ENCODE measurements at regions not wholly inside any gene's neighbourhood (a gene's known extent, or its start where the extent isn't known, plus 50 kb on each side); places are given as distances from the start of the nearest gene placed in this dataset.

DNA sequence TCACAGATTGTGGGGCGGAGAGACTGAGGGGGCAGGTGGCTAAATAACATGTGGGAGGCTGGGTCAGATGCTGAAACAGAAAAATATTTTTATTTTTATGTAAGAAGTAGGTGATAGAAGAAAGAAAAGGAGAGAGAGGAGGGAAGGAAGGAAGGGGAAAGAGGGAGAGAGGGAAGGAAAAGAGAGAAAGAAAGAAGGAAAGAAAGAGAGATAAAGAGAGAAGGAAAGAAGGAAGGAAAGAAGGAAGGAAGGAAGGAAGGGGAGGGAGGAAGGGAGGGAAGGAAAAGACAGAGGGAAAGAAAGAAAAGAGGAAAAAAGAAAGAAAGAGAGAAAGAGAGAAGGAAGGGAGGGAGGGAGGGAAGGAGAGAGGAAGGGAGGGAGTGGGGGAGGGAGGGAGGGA lies 224.9 kb downstream of the UQCRFS1 start:
- TF ChIP-seq, protein P1, sequence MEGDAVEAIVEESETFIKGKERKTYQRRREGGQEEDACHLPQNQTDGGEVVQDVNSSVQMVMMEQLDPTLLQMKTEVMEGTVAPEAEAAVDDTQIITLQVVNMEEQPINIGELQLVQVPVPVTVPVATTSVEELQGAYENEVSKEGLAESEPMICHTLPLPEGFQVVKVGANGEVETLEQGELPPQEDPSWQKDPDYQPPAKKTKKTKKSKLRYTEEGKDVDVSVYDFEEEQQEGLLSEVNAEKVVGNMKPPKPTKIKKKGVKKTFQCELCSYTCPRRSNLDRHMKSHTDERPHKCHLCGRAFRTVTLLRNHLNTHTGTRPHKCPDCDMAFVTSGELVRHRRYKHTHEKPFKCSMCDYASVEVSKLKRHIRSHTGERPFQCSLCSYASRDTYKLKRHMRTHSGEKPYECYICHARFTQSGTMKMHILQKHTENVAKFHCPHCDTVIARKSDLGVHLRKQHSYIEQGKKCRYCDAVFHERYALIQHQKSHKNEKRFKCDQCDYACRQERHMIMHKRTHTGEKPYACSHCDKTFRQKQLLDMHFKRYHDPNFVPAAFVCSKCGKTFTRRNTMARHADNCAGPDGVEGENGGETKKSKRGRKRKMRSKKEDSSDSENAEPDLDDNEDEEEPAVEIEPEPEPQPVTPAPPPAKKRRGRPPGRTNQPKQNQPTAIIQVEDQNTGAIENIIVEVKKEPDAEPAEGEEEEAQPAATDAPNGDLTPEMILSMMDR (IDR thresholded peaks at IDR 0.05), result no peak
- CTCF ChIA-PET, result no interaction called here
- DNase-seq (no peak), ATAC-seq (no peak)
- no peak overlapping the region for H3K27ac Mint-ChIP-seq
- no peaks in the 10 kb centered on the region for H3K36me3 Mint-ChIP-seq (ENCODE audit: low read depth)
- intact Hi-C loops (cut with micrococcal nuclease), result no loop called here
- H3K27me3 Mint-ChIP-seq, result no peaks in the 10 kb centered on the region
- H3K4me3 Mint-ChIP-seq, result no peak overlapping the region
- no peaks in the 10 kb centered on the region for H3K4me1 Mint-ChIP-seq (ENCODE audit: low read depth)
- H3K9me3 Mint-ChIP-seq, result peaks cover 3% of the 10 kb centered on the region
- POLR2A ChIA-PET, result no interaction called here

DNA sequence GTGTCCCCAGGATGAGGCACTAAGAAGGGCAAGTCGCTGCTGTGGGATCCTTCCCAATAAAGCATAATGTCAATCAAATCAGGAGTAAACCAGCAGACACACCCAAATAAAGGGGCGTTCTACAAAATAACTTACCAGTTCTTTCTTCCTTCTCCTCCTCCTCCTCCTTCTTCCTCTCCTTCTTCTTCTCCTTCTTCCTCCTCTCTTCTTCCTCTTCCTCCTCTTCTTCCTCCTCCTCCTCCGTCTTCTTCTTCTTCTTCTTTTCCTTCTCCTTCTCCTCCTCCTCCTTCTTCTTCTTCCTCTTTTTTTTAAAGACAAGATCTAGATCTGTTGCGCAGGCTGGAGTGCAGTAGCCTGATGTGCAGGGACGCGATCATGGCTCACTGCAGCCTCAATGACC lies 225.8 kb downstream of the UQCRFS1 start:
- DNase-seq (no peak), ATAC-seq (no peak)
- H3K27me3 Mint-ChIP-seq, result no peaks in the 10 kb centered on the region
- H3K9me3 Mint-ChIP-seq, result no peaks in the 10 kb centered on the region
- H3K4me3 Mint-ChIP-seq, result no peak overlapping the region
- ChIA-PET CTCF (no interaction called here), POLR2A (no interaction called here)
- TF ChIP-seq, protein P1 (IDR thresholded peaks at IDR 0.05), result no peak
- no peak overlapping the region for H3K27ac Mint-ChIP-seq
- H3K4me1 Mint-ChIP-seq (ENCODE audit: low read depth), result no peaks in the 10 kb centered on the region
- H3K36me3 Mint-ChIP-seq (ENCODE audit: low read depth), result no peaks in the 10 kb centered on the region
- intact Hi-C loops (cut with micrococcal nuclease), result no loop called here

DNA sequence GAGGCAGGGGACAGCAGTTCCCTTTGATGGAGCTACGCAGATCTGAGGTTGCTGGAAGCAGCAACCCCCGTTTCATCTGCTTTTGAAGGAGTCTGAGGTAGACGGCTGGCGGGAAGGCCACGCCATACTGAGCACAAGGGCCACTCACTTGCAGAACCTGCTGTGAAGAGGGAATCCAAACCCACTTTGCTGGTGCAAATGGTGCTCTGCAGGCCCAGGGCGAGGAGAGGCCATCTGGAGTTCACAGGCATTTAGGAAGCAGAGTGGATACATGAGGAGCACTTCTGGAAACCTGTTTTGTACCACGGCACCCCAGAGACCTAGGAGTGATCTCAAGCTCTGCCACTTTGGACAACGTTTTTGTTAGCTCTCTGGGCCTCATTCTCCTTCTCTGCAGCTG lies 227.8 kb downstream of the UQCRFS1 start:
- CTCF ChIA-PET, result no interaction called here
- no peak overlapping the region for H3K4me3 Mint-ChIP-seq
- no peaks in the 10 kb centered on the region for H3K4me1 Mint-ChIP-seq (ENCODE audit: low read depth)
- H3K27me3 Mint-ChIP-seq, result peaks cover 3% of the 10 kb centered on the region
- ATAC-seq (no peak), DNase-seq (no peak)
- H3K9me3 Mint-ChIP-seq, result no peaks in the 10 kb centered on the region
- intact Hi-C loops (cut with micrococcal nuclease), result no loop called here
- no peak overlapping the region for H3K27ac Mint-ChIP-seq
- POLR2A ChIA-PET, result no interaction called here
- no peaks in the 10 kb centered on the region for H3K36me3 Mint-ChIP-seq (ENCODE audit: low read depth)
- TF ChIP-seq, protein P1 (IDR thresholded peaks at IDR 0.05), result no peak

DNA sequence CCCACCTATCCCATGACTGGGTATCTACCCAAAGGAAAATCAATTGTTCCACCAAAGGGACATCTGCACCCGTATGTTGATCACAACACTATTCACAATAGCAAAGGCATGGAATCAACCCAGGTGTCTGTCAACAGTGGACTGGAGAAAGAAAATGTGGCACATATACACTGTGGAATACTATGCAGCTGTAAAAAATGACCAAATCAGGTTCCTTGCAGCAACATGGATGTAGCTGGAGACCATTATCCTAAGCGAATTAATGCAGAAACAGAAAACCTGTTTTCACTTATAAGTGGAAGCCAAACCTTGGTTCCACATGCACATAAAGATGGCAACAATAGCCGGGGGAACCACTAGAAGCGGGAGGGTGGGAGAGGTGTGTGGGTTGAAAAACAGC lies 228.6 kb downstream of the UQCRFS1 start:
- H3K27me3 Mint-ChIP-seq, result peaks cover 5% of the 10 kb centered on the region
- ChIA-PET POLR2A (no interaction called here), CTCF (no interaction called here)
- TF ChIP-seq, protein P1 (IDR thresholded peaks at IDR 0.05), result no peak
- H3K4me1 Mint-ChIP-seq (ENCODE audit: low read depth), result no peaks in the 10 kb centered on the region
- no peak overlapping the region for H3K4me3 Mint-ChIP-seq
- no peaks in the 10 kb centered on the region for H3K36me3 Mint-ChIP-seq (ENCODE audit: low read depth)
- no peaks in the 10 kb centered on the region for H3K9me3 Mint-ChIP-seq
- no peak for DNase-seq
- ATAC-seq, result no peak
- intact Hi-C loops (cut with micrococcal nuclease), result no loop called here
- H3K27ac Mint-ChIP-seq, result no peak overlapping the region

DNA sequence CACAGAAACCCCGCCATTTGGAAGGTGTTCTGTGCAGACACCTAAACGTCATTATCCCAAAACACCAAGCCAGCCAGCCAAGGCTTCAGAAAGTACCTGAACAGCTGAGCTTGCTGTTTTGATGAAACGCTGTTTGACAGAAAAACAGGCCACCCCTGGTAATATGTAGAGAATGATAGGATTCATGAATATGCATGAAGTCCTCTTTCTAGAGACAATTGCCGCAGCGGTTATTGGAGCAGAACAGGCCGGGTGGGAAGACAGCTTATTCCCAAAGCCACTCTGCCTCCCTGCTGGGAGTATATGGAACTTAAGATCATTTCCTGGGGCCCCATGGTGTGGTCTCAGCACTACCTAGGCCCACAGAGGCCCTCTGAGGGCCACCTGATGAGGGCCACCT lies 229.5 kb downstream of the UQCRFS1 start:
- ChIA-PET POLR2A (no interaction called here), CTCF (no interaction called here)
- no peak for ATAC-seq
- Mint-ChIP-seq H3K9me3 (no peaks in the 10 kb centered on the region), H3K27ac (no peak overlapping the region), H3K27me3 (peaks cover 5% of the 10 kb centered on the region), H3K36me3 (ENCODE audit: low read depth) (no peaks in the 10 kb centered on the region), H3K4me3 (no peak overlapping the region), H3K4me1 (ENCODE audit: low read depth) (no peaks in the 10 kb centered on the region)
- intact Hi-C loops (cut with micrococcal nuclease), result no loop called here
- DNase-seq, result no peak
- TF ChIP-seq, protein P1 (IDR thresholded peaks at IDR 0.05), result no peak

Data from activated CD8-positive, alpha-beta T cell treated with anti-CD3 and anti-CD28 coated beads for 36 hours (primary cell).